ENCODE measurements at regions not wholly inside any gene's neighbourhood (a gene's known extent, or its start where the extent isn't known, plus 50 kb on each side); places are given as distances from the start of the nearest gene placed in this dataset.

DNA sequence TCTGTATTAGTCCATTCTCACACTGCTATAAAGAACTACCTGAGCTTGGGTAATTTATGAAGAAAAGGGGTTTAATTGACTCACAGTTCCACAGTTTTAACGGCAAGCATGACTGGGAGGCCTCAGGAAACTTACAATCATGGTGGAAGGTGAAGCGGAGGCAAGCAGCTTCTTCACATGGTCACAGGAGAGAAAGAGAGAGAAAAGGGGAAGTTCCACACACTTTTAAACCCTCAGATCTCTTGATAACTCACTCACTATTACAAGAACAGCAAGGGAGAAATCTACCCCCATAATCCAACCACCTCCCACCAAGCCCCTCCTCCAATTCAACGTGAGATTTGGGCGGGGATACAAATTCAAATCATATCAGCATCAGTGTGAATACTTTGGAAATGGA lies 133.4 kb upstream of the SLC30A5 start:
- H3K36me3 ChIP-seq (replicated peaks in 1 of 2; ENCODE audit: control extremely low read depth in 1 of 2, control insufficient read depth in 1 of 2, extremely low read depth in 1 of 2, insufficient read depth in 2 of 2, low read length in 1 of 2) = no peaks in the 10 kb centered on the region
- H4K20me1 ChIP-seq (ENCODE audit: control insufficient read depth, insufficient read depth, low read length, poor library complexity, severe bottlenecking) = no peaks in the 10 kb centered on the region
- no peaks in the 10 kb centered on the region for H3K4me1 ChIP-seq (ENCODE audit: control insufficient read depth in 2 of 2, insufficient read depth in 2 of 2, low read length in 2 of 2)
- H3K9me3 Mint-ChIP-seq (ENCODE audit: insufficient read depth) = no peaks in the 10 kb centered on the region
- no peaks in the 10 kb centered on the region for H3K79me2 ChIP-seq (ENCODE audit: control insufficient read depth, insufficient read depth, low read length)
- H3K4me2 ChIP-seq (replicated peaks; ENCODE audit: low read depth, low read length, poor library complexity, severe bottlenecking) = no peak overlapping the region
- TF ChIP-seq EZH2 (IDR thresholded peaks at IDR 0.05; ENCODE audit: borderline replicate concordance, insufficient read depth, low read depth, low read length, poor library complexity, severe bottlenecking) = no peak
- TF ChIP-seq CTCF (IDR thresholded peaks at IDR 0.05) = no peak
- ATAC-seq (ENCODE audit: low read depth) = no peak
- H3K27me3 Mint-ChIP-seq = no peaks in the 10 kb centered on the region
- ChIA-PET POLR2A (no interaction called here), CTCF (no interaction called here)
- no peaks in the 10 kb centered on the region for H3K27me3 ChIP-seq (replicated peaks in 1 of 4; ENCODE audit: control extremely low read depth in 1 of 4, control insufficient read depth in 3 of 4, insufficient read depth in 4 of 4, low read length in 3 of 4)
- intact Hi-C loops (cut with micrococcal nuclease) = no loop called here
- no peak for DNase-seq
- H3K27ac Mint-ChIP-seq = no peak overlapping the region
- H3K9ac ChIP-seq (ENCODE audit: low read length) = no peak overlapping the region
- WGBS (ENCODE audit: insufficient coverage) = 20% methylated on average over 1 of the region's 4 CpGs
- H3K9me3 ChIP-seq (ENCODE audit: control extremely low read depth in 1 of 3, control insufficient read depth in 2 of 3, insufficient read depth in 1 of 3, low read length in 2 of 3) = peaks cover 0 to 8% (median 0%) of the 10 kb centered on the region in 3 donors
- H3K27ac ChIP-seq (ENCODE audit: low read length in 2 of 2) = no peak overlapping the region
- H3K4me3 Mint-ChIP-seq = no peak overlapping the region
- no peak overlapping the region for H2AFZ ChIP-seq (ENCODE audit: insufficient read depth, low read depth, low read length, poor library complexity, severe bottlenecking)
- H3K4me3 ChIP-seq (ENCODE audit: control extremely low read depth in 1 of 5, extremely low read depth in 1 of 5, insufficient read depth in 1 of 5, low read depth in 2 of 5, low read length in 4 of 5) = no peak overlapping the region
- peaks cover 7% of the 10 kb centered on the region for H3K4me1 Mint-ChIP-seq

GRCh38 chr5:68960961-68961360 lies 132.9 kb upstream of the SLC30A5 start:
- no peaks in the 10 kb centered on the region for H3K4me1 ChIP-seq (ENCODE audit: control insufficient read depth in 2 of 2, insufficient read depth in 2 of 2, low read length in 2 of 2)
- no peaks in the 10 kb centered on the region for H3K27me3 Mint-ChIP-seq
- H3K4me1 Mint-ChIP-seq = peaks cover 7% of the 10 kb centered on the region
- TF ChIP-seq CTCF (IDR thresholded peaks at IDR 0.05) = no peak
- no peak for TF ChIP-seq EZH2 (IDR thresholded peaks at IDR 0.05; ENCODE audit: borderline replicate concordance, insufficient read depth, low read depth, low read length, poor library complexity, severe bottlenecking)
- H3K9ac ChIP-seq (ENCODE audit: low read length) = no peak overlapping the region
- DNase-seq = no peak
- no peak overlapping the region for H3K4me2 ChIP-seq (replicated peaks; ENCODE audit: low read depth, low read length, poor library complexity, severe bottlenecking)
- intact Hi-C loops (cut with micrococcal nuclease) = no loop called here
- no peak overlapping the region for H2AFZ ChIP-seq (ENCODE audit: insufficient read depth, low read depth, low read length, poor library complexity, severe bottlenecking)
- no peak for ATAC-seq (ENCODE audit: low read depth)
- no peak overlapping the region for H3K4me3 Mint-ChIP-seq
- H3K9me3 ChIP-seq (ENCODE audit: control extremely low read depth in 1 of 3, control insufficient read depth in 2 of 3, insufficient read depth in 1 of 3, low read length in 2 of 3) = peaks cover 0 to 11% (median 0%) of the 10 kb centered on the region in 3 donors
- H3K36me3 ChIP-seq (replicated peaks in 1 of 2; ENCODE audit: control extremely low read depth in 1 of 2, control insufficient read depth in 1 of 2, extremely low read depth in 1 of 2, insufficient read depth in 2 of 2, low read length in 1 of 2) = no peaks in the 10 kb centered on the region
- no peaks in the 10 kb centered on the region for H3K27me3 ChIP-seq (replicated peaks in 1 of 4; ENCODE audit: control extremely low read depth in 1 of 4, control insufficient read depth in 3 of 4, insufficient read depth in 4 of 4, low read length in 3 of 4)
- CTCF ChIA-PET = interaction anchor here (1.1 kb wide), 1 partner anchor 1714 kb away, joined by 3 read pairs; no protein-coding TSS in a partner anchor
- H4K20me1 ChIP-seq (ENCODE audit: control insufficient read depth, insufficient read depth, low read length, poor library complexity, severe bottlenecking) = no peaks in the 10 kb centered on the region
- POLR2A ChIA-PET = no interaction called here
- H3K9me3 Mint-ChIP-seq (ENCODE audit: insufficient read depth) = no peaks in the 10 kb centered on the region
- no peak overlapping the region for H3K4me3 ChIP-seq (ENCODE audit: control extremely low read depth in 1 of 5, extremely low read depth in 1 of 5, insufficient read depth in 1 of 5, low read depth in 2 of 5, low read length in 4 of 5)
- H3K79me2 ChIP-seq (ENCODE audit: control insufficient read depth, insufficient read depth, low read length) = no peaks in the 10 kb centered on the region
- H3K27ac ChIP-seq (ENCODE audit: low read length in 2 of 2) = no peak overlapping the region
- H3K27ac Mint-ChIP-seq = no peak overlapping the region
- WGBS (ENCODE audit: insufficient coverage) = no CpG with 5 or more reads among the region's 6 CpGs
